Suppressor macrophage (primary cell): ENCODE measurements at regions not wholly inside any gene's neighbourhood (a gene's known extent, or its start where the extent isn't known, plus 50 kb on each side); places are given as distances from the start of the nearest gene placed in this dataset.
"Not testable (repeated sequence)": the region's sequence is repeated elsewhere in the genome, so short reads cannot be mapped to it uniquely, and the experiment has no call there.

Experiments
- DNase-seq, 4 experiments: peaks; one replicate each; pipeline ENCODE4 v3.0.0-alpha.2; 2020 to 2022

DNA sequence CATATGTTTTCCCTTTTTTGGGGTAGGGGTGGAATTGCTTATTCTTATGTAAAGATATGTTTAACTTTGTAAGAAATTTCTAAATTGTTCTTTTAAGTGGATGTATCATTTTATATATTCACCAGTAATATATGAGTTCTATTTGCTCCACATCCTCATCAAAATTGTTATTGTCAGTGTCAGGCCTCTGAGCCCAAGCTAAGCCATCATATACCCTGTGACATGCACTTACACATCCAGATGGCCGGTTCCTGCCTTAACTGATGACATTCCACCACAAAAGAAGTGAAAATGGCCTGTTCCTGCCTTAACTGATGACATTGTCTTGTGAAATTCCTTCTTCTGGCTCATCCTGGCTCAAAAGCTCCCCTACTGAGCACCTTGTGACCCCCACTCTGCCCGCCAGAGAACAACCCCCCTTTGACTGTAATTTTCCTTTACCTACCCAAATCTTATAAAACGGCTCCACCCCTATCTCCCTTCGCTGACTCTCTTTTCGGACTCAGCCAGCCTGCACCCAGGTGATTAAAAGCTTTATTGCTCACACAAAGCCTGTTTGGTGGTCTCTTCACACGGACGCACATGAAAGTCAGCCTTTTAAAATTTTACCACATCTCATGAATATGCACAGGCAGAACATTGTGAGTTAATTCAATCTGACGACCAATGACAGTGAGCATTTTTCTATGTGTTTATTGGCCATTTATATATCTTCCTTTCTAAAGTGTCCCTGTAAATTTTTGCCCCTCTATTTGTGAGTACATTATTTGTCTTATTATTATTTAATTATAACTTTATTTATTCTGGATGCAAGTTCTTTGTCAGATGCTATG is 176.8 kb downstream of the CDC14C start:
- not testable (repeated sequence) for DNase-seq

DNA sequence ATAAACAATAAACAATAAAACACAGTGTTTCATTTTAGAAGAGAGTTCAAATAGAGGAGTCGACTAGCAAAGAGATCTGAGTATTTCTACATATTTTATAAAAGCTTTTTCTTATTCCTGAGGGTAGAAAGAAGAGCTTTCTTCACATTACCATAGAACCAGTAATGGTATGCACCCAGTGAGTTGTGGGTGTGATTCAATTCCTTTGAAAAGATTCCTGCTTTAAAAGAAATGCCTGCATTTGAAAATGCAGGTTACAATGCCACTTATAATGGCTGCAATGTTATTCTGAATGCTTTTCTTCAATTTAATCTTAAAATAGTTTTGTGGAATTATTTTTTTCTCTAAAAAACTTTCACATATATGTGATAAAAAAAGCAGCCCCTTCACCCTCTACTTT is 178.1 kb downstream of the CDC14C start:
- no peak for DNase-seq

DNA sequence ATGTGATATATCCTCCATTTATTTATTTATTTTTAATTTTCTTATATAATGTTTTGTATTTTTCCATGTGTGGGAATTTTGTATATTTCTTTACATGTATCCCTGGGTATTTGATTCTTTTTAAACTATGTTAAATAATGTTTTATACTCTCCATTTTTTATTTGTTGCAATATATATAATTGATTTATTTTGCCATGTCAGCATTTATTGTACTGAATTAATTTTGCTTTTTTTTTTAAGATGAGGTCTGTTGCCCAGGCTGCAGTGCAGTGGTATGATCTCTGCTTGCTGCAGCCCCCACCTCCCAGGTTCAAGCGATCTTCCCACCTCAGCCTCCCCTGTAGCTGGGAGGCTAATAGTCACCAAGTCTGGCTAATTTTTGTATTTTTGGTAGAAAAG is 187.4 kb downstream of the CDC14C start:
- no peak for DNase-seq

DNA sequence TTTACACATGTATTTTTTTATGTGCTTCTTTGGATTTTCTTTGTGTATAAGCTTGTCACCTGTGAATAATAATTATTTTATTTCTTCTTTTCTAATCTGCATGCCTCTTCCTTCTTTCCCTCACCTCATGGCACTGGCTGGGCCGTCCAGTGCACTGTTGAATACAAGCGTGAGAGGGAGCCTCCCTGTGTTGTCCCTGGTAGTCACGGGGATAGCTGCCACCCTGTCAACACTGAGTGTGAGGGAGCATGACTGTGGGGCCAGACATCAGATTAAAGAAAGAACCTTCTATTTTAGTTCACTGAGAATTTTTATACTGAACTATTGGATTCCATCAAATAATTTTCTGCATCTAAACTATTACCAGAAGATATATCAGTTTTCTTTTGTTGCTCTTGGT is 187.9 kb downstream of the CDC14C start:
- no peak for DNase-seq

DNA sequence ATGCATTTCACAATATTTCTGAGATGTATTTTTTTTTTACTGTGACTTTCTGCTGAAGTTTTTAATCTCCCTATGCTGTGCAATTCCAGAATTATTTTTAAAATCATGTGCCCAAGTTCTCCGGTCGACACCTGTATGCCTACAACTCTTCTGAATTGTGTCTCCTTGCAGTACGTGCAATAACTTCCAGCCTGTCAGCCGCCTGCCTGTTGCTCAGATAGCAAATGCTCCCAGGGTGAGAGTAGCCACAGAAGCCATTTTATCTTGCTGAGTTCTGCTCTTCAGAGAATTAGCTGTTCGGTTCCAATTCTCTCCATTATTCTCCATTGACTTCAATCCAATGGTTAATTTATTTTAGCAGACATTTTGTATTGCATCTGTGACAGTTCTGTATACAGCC is 188.3 kb downstream of the CDC14C start:
- DNase-seq, result no peak

DNA sequence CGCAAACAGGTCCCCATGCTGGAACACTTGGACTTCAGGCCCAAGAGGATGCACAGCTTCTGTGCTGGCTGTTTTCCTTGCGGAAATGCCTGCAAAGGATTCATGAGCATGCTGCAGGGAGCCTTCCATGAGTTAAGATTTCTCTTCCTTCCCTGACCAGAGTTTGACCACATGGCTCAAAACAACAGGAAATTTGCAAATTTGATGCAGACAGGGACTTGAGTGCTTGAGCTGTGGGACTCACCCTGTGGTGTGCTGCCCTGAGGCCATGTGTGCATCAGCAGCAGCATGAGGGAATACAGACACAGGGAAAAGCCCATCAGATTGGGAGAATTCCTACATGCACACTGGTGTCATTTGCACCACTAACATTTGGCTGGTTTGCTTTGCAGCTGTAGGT is 195.4 kb downstream of the CDC14C start:
- no peak for DNase-seq

DNA sequence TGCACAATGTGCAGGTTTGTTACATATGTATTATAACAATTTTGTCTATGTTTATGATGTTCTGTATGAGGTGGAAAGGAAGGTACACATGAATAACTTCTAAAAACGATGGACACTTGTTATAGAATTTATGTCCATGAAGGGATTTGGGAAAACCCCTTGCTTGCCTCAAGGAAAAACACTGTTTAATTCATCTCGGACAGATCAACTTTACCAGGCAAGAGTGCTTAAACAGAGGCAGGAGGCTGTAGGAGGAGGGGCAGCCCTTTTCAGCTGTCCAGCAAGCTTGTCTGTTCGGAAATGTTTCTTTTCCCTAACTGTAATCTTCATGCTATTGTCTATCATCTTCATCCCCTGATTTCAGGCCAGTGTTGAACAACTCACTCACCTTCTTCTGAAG is 200.9 kb downstream of the CDC14C start:
- no peak for DNase-seq

DNA sequence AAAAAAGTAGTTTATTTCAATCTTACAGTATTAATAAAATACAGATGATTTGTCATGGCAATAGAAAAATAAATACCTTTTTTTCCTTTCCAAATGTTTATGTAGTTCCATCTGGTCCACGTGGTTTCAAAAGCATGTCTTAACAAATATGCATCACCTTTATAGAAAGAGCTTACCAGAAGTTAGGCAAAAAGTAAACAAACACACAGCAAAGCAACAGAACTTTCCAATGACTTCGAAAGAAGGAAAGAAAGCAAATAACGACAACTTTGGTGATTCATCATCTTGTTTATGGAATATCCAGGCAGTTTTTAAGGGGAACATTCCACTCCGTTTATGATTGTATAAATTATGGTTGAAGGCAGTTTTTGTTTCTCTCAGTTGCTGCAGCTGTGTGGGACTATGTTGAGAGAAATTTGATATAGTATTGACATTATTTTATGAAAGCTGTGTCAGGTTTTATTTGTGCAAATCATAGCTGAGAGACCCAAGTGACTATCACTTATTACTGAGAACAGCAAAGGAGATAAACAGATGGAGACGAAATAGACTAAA is 203.1 kb downstream of the CDC14C start:
- DNase-seq, result no peak

DNA sequence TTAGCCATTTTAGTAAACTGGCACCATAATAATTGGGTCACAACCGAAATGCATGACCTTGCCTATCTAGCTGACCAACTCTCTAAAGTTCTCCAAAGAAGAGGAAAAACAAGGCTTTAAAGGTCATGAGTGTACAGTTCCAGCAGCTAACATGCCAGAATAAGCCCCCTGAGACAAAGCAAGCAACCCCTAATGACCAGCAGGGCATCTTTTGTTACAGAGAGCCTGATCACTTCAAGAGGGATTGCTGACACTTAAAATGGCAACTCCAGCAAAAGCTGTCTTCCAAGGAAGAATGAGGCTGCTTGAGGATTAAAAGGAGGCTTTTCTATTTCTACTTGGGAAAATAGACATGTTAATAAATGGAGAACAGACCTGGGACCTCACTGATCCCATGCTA is 213.6 kb downstream of the CDC14C start:
- DNase-seq, result no peak

DNA sequence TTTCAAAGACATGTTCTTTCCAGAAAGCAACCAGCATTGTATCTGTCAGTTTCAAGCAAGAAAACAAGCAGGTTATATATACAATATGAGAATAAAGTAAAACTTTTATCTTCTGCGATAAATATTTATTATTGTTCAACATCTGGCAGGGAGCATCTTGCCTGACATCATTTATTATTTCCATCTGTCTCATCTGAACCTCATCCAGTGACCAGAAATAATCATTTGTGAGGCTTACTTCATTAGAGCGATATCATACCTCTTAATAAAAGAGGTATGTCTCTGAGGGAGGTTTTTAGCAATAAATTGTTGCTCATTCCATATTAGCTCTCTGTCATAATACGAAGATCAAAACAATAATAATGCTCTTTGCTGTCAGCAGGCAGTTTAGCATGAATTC is 226.1 kb downstream of the CDC14C start:
- no peak for DNase-seq

DNA sequence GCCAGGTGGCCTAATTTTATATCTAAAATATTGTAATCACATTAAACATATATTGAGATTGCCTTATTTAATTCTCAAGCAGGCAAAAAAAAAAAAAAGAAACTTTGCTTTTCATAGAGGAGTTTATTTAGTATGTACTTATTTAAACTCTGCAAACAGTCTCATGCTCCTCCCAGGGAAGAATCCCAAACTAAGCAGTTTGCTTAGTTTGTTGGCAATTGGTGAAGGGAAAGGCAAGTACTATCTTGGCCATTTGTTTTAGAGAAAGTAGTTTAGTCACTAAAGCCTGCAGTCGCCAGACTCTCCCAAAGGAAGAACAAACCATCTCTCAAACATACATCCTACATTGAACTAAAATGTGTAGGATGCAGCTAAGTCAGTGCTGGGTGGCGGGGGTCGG is 226.8 kb downstream of the CDC14C start:
- no peak for DNase-seq

DNA sequence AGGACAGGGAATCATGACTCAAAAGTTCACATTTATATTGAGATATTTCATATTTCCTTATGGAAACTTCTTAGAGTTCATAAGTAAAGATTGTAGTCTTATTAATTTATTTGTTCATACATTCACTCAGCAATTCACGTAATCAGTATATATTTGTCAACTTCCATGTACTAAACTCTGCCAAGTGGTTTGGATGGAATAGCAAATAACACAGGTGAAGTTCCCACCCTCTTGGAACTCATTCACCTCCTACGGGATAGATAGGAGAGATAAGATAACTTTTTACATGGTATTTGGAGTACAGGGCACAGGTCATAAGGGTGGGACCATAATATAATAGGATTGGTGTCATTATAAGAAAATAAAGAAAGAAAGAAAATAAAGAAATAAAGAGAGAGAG is 234.0 kb downstream of the CDC14C start:
- DNase-seq, result no peak

DNA sequence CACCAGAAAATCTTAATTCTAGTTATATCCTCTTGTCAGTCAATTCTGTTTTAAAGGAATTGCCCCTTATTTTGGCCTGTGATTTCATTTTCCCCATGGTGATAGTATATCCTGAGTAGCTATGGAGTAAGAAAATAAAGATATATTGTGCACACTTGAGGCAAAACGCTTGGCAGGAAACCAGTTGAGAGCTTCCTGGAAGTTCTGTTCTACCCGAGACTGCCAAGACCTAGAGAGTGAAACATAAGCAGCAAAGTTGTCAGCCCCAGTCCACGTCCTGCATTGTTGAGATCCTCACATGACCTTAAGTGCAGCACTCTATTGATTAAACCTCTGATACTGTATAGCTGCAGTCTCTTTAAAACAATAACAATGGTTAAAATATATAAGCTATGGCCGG is 235.2 kb downstream of the CDC14C start:
- DNase-seq, result no peak

DNA sequence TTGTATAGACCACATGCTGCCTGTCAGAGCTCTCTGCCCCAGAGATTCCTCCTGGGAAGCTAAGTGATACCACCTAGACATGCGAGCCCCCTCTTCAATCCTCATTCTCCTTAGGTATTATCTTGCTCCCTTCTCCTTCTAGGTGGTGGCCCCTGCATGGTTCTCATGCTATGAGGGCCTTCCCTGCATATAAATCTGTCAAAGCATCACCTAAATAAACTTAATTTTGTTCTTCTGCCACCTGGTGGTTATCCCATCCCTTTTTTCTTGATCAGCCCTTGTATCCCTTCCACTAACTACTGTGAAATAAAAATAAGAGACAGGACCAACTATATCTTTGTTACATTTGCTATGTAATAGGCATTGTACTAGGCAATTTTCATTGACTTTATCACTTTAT is 242.1 kb downstream of the CDC14C start:
- peak in 1 of 4 experiments; percentile 2 for DNase-seq

DNA sequence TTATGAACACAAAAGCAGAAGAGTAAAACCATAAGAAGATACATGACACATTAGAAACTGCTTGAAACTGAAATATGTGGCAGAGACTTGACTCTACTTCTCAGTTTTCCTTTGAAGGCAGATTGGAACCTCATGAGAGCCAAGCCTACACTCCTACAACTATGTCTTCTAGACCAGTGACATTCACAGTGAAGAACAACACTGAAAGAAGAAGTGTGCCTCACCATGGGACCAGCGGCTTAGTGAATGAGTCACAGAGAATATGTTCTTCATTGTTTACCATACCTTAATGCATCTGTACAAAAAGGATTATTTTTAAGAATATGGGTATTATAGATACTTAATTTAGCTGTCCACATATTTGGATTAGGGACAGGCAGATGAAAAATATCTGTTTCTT is 248.3 kb downstream of the CDC14C start:
- no peak for DNase-seq

DNA sequence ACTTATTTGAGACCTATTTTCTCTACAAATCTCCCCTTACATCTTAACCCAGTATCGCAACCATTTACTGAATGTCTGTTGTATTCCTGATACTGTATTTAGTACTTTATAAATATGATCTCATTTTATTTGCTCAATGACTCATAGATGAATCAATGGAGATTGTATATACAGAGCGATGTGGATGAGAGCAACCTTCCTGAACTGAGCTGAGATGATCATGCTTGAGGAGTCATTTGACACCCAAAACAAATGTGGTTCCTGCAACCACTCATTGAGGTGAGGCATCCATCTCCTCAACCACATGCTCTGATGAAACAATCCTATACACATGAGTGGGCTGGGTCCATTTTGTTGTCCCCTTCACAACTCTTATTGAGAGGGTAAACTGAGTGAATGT is 250.0 kb downstream of the CDC14C start:
- DNase-seq, result no peak

DNA sequence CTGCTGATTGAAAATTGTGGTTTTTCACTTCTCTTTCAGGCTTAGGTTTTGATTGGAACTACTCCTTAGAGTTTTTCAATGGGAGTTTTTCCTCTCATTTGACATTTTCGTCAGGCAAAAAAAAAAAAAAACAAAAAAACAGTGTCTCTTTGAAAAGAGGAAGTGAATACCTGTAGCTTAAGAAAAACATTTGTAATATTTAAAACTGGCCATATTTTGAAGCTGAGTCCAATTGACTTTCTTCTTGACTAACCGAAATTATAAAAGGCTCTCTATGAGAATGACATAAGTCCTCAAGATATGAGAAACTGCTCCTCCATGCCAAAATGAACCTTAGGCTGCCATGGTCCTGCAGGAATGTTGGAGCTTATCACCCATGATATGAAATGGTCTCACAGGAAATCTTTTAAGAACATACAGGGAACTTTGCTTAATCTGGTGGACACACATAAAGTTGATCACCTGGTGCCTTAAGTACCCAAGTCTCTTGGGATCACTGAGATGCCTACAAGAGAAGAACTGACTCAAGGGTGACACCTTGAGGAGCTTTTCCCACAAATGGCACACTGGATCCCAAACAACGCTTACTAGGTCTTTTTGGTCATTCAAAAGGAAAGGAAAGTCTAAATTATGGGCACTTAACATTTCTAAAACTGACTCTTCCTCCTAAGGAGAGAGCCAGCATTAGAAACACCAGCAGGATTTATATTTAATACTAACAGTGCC is 263.4 kb downstream of the CDC14C start:
- peak in 1 of 4 experiments; percentile 2 for DNase-seq

DNA sequence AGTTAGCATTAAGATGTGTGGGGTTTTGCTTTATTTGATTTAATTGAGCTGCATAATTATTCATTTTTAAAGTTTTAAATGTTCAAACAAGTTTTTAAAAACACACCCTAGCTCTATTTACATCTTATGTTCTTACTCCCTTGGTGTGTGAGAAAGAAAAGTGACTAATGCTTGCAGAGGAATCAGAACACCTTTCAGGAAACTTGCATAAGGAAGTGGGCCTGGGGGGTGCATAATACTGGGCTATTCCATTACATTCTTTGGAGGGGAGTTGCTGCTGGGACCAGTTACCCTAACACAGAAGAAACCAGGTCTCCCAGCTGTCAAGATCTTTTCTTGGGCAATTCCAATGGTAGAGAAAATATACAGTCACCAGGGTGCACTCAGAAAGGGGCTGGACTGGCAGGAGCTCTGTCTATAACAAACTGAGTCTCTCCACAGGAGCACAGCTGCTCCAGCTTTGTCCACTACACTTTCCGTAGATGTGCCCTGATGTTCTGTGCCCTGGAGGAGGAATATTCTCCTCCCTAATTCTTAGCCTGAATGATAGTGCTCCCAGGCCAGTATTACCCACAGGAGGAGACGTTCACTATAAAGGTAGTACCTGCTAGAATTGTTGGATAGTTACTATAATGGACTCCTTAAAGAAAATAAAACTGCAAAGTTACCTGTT is 304.2 kb downstream of the CDC14C start:
- DNase-seq, result no peak

DNA sequence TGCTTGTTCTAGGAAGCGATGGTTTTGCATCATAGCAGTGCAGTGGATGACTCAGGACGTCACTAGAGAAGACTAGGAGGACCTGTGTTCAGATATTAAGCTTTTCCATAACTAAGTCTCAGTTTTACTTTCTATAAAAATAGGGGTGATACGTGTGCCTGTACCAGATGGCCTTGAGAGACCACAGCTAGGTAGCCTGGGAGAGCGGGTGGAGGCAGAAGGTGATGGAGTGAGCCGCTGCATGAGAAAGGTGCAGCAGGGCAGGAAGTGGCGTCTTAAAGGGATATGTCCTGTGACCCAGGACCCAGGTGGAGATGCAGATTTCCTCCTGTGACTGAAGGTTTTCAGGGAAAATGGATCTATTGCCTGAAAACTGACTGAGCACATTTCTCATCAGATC is 304.9 kb downstream of the CDC14C start:
- no peak for DNase-seq

DNA sequence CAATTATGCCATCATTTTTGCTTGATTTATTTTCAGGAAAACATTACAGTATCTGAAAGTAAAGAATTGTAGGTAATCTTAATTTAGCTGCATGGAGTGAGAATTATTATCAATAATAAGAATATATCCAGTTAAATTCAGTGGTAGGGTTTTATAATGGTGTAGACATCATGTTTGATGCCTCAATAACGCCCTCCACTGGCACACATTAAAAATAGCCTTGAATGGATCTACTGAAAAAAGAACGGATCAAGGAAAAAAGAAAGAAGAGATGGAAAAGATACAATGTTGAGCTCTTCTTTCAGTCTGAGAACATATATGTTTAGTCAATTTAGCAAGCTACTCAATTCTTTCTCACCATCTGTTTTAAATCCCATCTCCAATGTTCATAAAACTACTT is 319.2 kb downstream of the CDC14C start:
- DNase-seq, result no peak

DNA sequence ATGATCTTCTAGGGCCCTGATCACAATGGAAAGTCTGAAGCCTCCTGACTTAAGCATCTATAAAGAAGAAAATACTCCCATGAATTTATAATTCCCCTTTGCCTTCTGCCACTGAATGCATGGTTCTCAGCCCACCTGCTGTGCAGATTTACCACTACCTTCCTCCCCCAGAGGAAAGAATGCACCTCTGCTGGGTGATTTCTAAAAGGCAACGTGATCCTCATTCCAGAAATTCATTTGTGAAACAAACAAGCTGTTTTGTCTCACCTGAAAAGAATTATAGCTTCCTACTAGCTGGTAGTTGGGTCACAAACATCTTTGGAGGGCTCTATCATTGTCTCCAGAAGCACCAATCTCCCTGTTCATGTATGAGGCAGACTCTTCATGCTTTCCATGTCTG is 320.2 kb downstream of the CDC14C start:
- DNase-seq, result no peak

DNA sequence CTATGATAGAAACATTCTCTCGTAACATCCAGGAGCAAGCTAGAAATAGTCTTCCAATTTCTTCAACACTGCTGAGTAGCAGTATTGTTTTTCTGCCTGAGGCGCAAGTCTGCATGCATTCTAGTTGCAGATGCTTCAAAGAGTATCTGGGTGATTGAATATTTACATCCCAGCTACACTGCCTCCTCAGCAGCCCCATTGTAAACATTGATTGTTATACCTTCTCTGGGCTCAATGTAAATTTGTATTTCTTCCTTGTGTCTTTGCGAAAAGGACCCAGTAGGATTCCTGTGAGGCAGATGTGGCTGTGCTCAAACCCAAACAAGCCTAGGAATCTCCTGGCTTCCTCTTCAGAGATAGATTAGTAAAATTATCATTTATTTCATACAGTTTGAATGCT is 320.7 kb downstream of the CDC14C start:
- DNase-seq, result no peak

DNA sequence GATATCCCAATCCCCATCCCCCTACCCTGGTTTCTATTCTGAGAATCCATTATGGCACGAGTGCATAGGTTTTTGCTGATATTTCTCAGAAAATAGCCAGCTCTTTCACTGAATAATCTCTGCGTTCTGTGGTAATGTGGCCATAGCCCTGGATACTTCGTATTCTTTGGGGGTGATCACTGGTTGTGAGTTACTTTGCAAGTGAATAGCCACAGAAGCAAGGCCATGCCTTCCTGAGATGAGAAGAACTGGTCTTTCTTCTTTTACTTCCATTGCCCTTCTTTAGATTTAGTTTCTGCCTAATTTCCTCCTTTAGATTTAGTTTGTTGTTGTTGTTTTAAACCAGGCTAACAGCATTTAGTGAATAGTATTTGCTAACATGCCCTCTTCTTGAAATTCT is 323.4 kb downstream of the CDC14C start:
- DNase-seq, result no peak

DNA sequence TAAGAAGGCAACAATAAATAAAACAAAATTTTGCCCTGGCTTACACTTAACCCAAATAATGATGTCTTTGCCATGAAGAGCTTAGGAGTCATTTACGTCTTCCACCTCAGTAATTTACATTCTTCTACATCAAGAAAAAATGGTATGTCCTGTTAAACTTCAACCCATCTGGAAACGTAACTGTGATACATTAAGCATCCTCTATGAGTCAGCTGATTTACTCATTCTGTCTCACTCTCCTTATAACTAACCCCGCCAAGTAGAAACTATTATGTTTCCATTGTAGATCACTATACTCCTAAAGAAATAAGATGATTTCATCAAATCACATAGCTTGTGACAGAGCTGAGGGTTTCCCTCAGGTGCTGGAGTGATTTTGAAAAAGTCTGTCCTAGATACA is 330.7 kb downstream of the CDC14C start:
- no peak for DNase-seq
